H1 (cell line): ENCODE measurements at regions not wholly inside any gene's neighbourhood (a gene's known extent, or its start where the extent isn't known, plus 50 kb on each side); places are given as distances from the start of the nearest gene placed in this dataset.

Experiments used
- CTCF ChIA-PET: fragments of 300-600 bp; sonication (Branson Sonifier 250); formaldehyde crosslinking; loops from one replicate; lab custom pipeline; 2021; ENCODE audit not compliant: partially characterized antibody; lab: Charles Lee
- POLR2A ChIA-PET: fragments of 300-600 bp; sonication (Branson Sonifier 250); formaldehyde crosslinking; loops from one replicate; lab custom pipeline; 2021; ENCODE audit warnings: inconsistent platforms; ENCODE audit not compliant: partially characterized antibody; lab: Charles Lee
- DNase-seq, 2 experiments: peaks; one replicate each; pipeline versions ENCODE4 v3.0.0 to v3.0.0-alpha.2; 2010 to 2022; ENCODE audit warnings: low spot score in 2 of 2, low read depth in 1 of 2, mixed read lengths in 1 of 2
- FAIRE-seq: peaks from 2 replicates; lab custom pipeline; 2011; peaks lifted over from hg19 to GRCh38; lab: Jason Lieb, UNC
- H2AFZ ChIP-seq: 2 replicates; pipeline ENCODE4 v1.8.1; 2012; ENCODE audit warnings: low read length, inconsistent platforms
- H2AK5ac ChIP-seq: 2 replicates; pipeline ENCODE4 v1.6.1; 2013; ENCODE audit warnings: low read depth, low read length
- H2BK120ac ChIP-seq: replicated peaks from 2 replicates; pipeline ENCODE3; 2013; ENCODE audit warnings: low read depth, low read length, inconsistent platforms
- H2BK12ac ChIP-seq: 2 replicates; pipeline ENCODE4 v1.6.1; 2013; ENCODE audit warnings: low read depth, low read length
- H2BK15ac ChIP-seq: 2 replicates; pipeline ENCODE4 v1.6.1; 2013; ENCODE audit warnings: low read length
- H2BK20ac ChIP-seq: 2 replicates; pipeline ENCODE4 v1.6.1; 2013; ENCODE audit warnings: low read length
- H2BK5ac ChIP-seq: 2 replicates; pipeline ENCODE4 v1.6.1; 2013; ENCODE audit warnings: low read depth, low read length
- H3K14ac ChIP-seq: 2 replicates; pipeline ENCODE4 v1.6.1; 2013; ENCODE audit warnings: inconsistent platforms; ENCODE audit not compliant: insufficient read length
- H3K18ac ChIP-seq: 2 replicates; pipeline ENCODE4 v1.6.1; 2013; ENCODE audit warnings: low read length; ENCODE audit errors: extremely low read depth
- H3K23ac ChIP-seq: 2 replicates; pipeline ENCODE4 v1.6.1; 2013; ENCODE audit warnings: inconsistent platforms; ENCODE audit not compliant: insufficient read length
- H3K23me2 ChIP-seq: 2 replicates; pipeline ENCODE4 v1.6.1; 2013; ENCODE audit warnings: low read depth, low read length
- H3K27ac ChIP-seq: 2 replicates; pipeline ENCODE4 v1.6.1; 2011; ENCODE audit warnings: low read depth, low read length, inconsistent platforms
- H3K27me3 ChIP-seq, 4 experiments: replicated peaks in 1 of 4; 1 replicate in 1 of 4; 2 replicates in 3 of 4; pipeline versions ENCODE4 v1.6.1 to v1.8.1; 2011 to 2013; ENCODE audit warnings: low read length in 3 of 4, mild to moderate bottlenecking in 3 of 4, inconsistent platforms in 2 of 4, mixed read lengths in 2 of 4, moderate library complexity in 1 of 4; ENCODE audit not compliant: control insufficient read depth in 3 of 4, insufficient read depth in 3 of 4; ENCODE audit errors: extremely low read depth in 1 of 4
- H3K36me3 ChIP-seq, 4 experiments: 2 replicates each; pipeline versions ENCODE4 v1.6.1 to v1.8.1; 2011 to 2013; ENCODE audit warnings: mild to moderate bottlenecking in 4 of 4, low read length in 3 of 4, moderate library complexity in 2 of 4, control low read depth in 1 of 4, inconsistent platforms in 1 of 4; ENCODE audit not compliant: insufficient read depth in 4 of 4, control insufficient read depth in 2 of 4
- H3K4ac ChIP-seq: replicated peaks from 2 replicates; pipeline ENCODE3; 2013; ENCODE audit warnings: low read length, low read depth, mixed read lengths, inconsistent platforms; ENCODE audit not compliant: insufficient read length
- H3K4me1 ChIP-seq, 4 experiments: replicated peaks in 1 of 4; 1 replicate in 1 of 4; 2 replicates in 3 of 4; pipeline versions ENCODE4 v1.6.1 to v1.8.1; 2011 to 2013; ENCODE audit warnings: low read length in 3 of 4, inconsistent platforms in 2 of 4, mixed read lengths in 1 of 4; ENCODE audit not compliant: insufficient read depth in 4 of 4, control insufficient read depth in 3 of 4
- H3K4me2 ChIP-seq, 2 experiments: 2 replicates each; pipeline versions ENCODE4 v1.6.1 to v1.8.1; 2011 to 2013; ENCODE audit warnings: low read depth in 2 of 2, low read length in 2 of 2, control low read depth in 1 of 2, inconsistent platforms in 1 of 2, mild to moderate bottlenecking in 1 of 2; ENCODE audit not compliant: insufficient read depth in 1 of 2
- H3K4me3 ChIP-seq, 4 experiments: fragments of 200-600, 300-600 bp in 1 of 4; sonication (generic), shearing (Covaris generic), sonication (Bioruptor Twin) in 1 of 4; 2 replicates each; pipeline versions ENCODE4 v1.5.1 to v1.8.1; 2011 to 2016; ENCODE audit warnings: low read length in 4 of 4, low read depth in 3 of 4, control low read depth in 2 of 4, inconsistent platforms in 2 of 4, mild to moderate bottlenecking in 2 of 4, mixed read lengths in 1 of 4, moderate library complexity in 1 of 4; ENCODE audit not compliant: insufficient read depth in 2 of 4; ENCODE audit errors: extremely low read depth in 1 of 4
- H3K56ac ChIP-seq: replicated peaks from 2 replicates; pipeline ENCODE3; 2013; ENCODE audit warnings: low read depth, mild to moderate bottlenecking, mixed read lengths, low read length, inconsistent platforms; ENCODE audit not compliant: insufficient read length
- H3K79me1 ChIP-seq: 2 replicates; pipeline ENCODE4 v1.6.1; 2013; ENCODE audit warnings: low read depth, low read length, control low read depth
- H3K79me2 ChIP-seq, 2 experiments: 2 replicates each; pipeline versions ENCODE4 v1.6.1 to v1.8.1; 2012 to 2013; ENCODE audit warnings: low read length in 2 of 2, mild to moderate bottlenecking in 2 of 2, inconsistent platforms in 1 of 2; ENCODE audit not compliant: insufficient read depth in 2 of 2, control insufficient read depth in 1 of 2
- H3K9ac ChIP-seq, 4 experiments: replicated peaks in 1 of 4; 1 replicate in 1 of 4; 2 replicates in 3 of 4; pipeline versions ENCODE4 v1.6.1 to v1.8.1; 2011 to 2013; ENCODE audit warnings: low read depth in 3 of 4, low read length in 3 of 4, control low read depth in 2 of 4, mild to moderate bottlenecking in 2 of 4, moderate library complexity in 2 of 4, inconsistent platforms in 1 of 4; ENCODE audit errors: extremely low read depth in 1 of 4
- H3K9me3 ChIP-seq, 2 experiments: 2 replicates each; pipeline versions ENCODE4 v1.6.1 to v1.8.1; 2012 to 2013; ENCODE audit warnings: mild to moderate bottlenecking in 2 of 2, moderate library complexity in 2 of 2, control low read depth in 1 of 2, inconsistent platforms in 1 of 2, low read depth in 1 of 2, low read length in 1 of 2, mixed read lengths in 1 of 2; ENCODE audit not compliant: insufficient read depth in 2 of 2
- H4K20me1 ChIP-seq, 2 experiments: replicated peaks in 1 of 2; 2 replicates each; pipeline versions ENCODE3 to v1.8.1; 2011 to 2013; ENCODE audit warnings: inconsistent platforms in 2 of 2, low read length in 2 of 2, mild to moderate bottlenecking in 1 of 2; ENCODE audit not compliant: insufficient read depth in 2 of 2, control insufficient read depth in 1 of 2
- H4K5ac ChIP-seq: 2 replicates; pipeline ENCODE4 v1.6.1; 2013; ENCODE audit warnings: low read length, low read depth, mixed read lengths, inconsistent platforms; ENCODE audit not compliant: insufficient read length
- H4K8ac ChIP-seq: 2 replicates; pipeline ENCODE4 v1.8.0; 2013; ENCODE audit warnings: mild to moderate bottlenecking, moderate library complexity, low read length, inconsistent platforms; ENCODE audit not compliant: insufficient read depth; ENCODE audit errors: extremely low read depth
- H4K91ac ChIP-seq: replicated peaks from 2 replicates; pipeline ENCODE3; 2013; ENCODE audit warnings: low read length, mixed read lengths, inconsistent platforms; ENCODE audit not compliant: insufficient read length
- BCL11A ChIP-seq, 2 experiments: IDR thresholded peaks; one replicate each; pipeline ENCODE4 v1.6.1; 2011; ENCODE audit warnings: low read depth in 2 of 2, low read length in 2 of 2, mild to moderate bottlenecking in 2 of 2
- HDAC6 ChIP-seq: IDR thresholded peaks from one replicate; pipeline ENCODE4 v1.7.1; 2012; ENCODE audit warnings: low read depth, mild to moderate bottlenecking, inconsistent platforms, low read length, moderate library complexity

DNA sequence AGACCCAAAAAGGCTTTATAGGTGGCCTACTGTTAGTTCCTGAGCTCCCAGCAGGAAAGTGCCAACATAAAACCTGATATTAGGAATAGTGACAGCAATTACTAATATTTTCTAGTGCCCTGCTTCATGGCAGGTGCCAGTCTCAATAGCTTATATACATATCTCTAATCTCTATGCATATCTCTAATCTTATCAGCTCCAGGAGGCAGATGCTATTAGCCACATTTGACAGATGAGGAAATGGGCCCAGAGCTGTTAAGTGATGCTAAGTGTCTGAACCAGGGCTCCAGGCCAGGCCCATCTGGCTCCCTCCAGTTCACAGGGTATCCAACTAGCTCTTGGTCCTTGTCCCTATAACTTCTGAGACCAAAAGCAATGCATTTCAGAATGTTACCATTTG lies 142.5 kb downstream of the CHIC2 start:
- Histone ChIP-seq H3K23me2 (peaks cover 3% of the 10 kb centered on the region; the same call in 1 of the 2 replicates), H3K27me3 (no peaks in the 10 kb centered on the region), H3K4me1 (peaks cover 0 to 15% (median under 1%) of the 10 kb centered on the region in 4 experiments; a peak in 4 of 7 replicates), H2BK12ac (no peak overlapping the region), H4K5ac (no peak overlapping the region), H3K4ac (no peak overlapping the region), H3K56ac (no peak overlapping the region), H4K8ac (no peak overlapping the region), H2BK5ac (no peak overlapping the region), H3K79me1 (no peaks in the 10 kb centered on the region), H3K27ac (no peak overlapping the region), H3K23ac (no peak overlapping the region), H4K20me1 (no peaks in the 10 kb centered on the region), H2BK15ac (no peak overlapping the region), H3K4me2 (no peak overlapping the region), H3K4me3 (no peak overlapping the region), H3K79me2 (no peaks in the 10 kb centered on the region), H2BK120ac (no peak overlapping the region), H3K18ac (no peak overlapping the region), H3K36me3 (no peaks in the 10 kb centered on the region), H3K9me3 (no peaks in the 10 kb centered on the region), H2AFZ (no peak overlapping the region), H3K14ac (no peak overlapping the region), H2AK5ac (no peak overlapping the region), H3K9ac (no peak overlapping the region), H2BK20ac (no peak overlapping the region), H4K91ac (no peak overlapping the region)
- POLR2A ChIA-PET, result no interaction called here
- FAIRE-seq (no peak), DNase-seq (no peak)
- CTCF ChIA-PET, result interaction anchor here (1.3 to 3.6 kb wide), 6 partner anchors 9 to 309 kb away, joined by 3 to 34 read pairs (median 4); no protein-coding TSS in a partner anchor
- TF ChIP-seq BCL11A (IDR thresholded peaks at IDR 0.05; ENCODE audit: low read depth in 2 of 2, low read length in 2 of 2) (no peak), HDAC6 (no peak)
